GM12891 (cell line): ENCODE measurements at regions not wholly inside any gene's neighbourhood (a gene's known extent, or its start where the extent isn't known, plus 50 kb on each side); places are given as distances from the start of the nearest gene placed in this dataset.
"Not testable (repeated sequence)": the region's sequence is repeated elsewhere in the genome, so short reads cannot be mapped to it uniquely, and the experiment has no call there.

Source experiments
- DNase-seq: peaks from one replicate; pipeline ENCODE4 v3.0.0; 2011; ENCODE audit warnings: low spot score; ENCODE audit not compliant: insufficient read length
- FAIRE-seq: peaks from 2 replicates; lab custom pipeline; 2011; peaks lifted over from hg19 to GRCh38; lab: Jason Lieb, UNC
- PAX5 ChIP-seq: IDR thresholded peaks from 2 replicates; pipeline ENCODE4 v1.6.1; 2011; ENCODE audit warnings: low read length, moderate library complexity, mild to moderate bottlenecking; ENCODE audit not compliant: insufficient read depth, severe bottlenecking
- POLR2A ChIP-seq: IDR thresholded peaks from 2 replicates; pipeline ENCODE4 v1.6.1; 2011; ENCODE audit warnings: low read depth, low read length, control low read depth
- POLR2AphosphoS5 ChIP-seq: IDR thresholded peaks from 2 replicates; pipeline ENCODE4 v1.6.1; 2011; ENCODE audit warnings: low read depth, low read length, control low read depth
- POU2F2 ChIP-seq: IDR thresholded peaks from 2 replicates; pipeline ENCODE4 v1.6.1; 2011; ENCODE audit warnings: low read depth, mild to moderate bottlenecking, control low read depth, low read length, moderate library complexity
- SPI1 ChIP-seq: IDR thresholded peaks from 2 replicates; pipeline ENCODE4 v1.6.1; 2011; ENCODE audit warnings: low read depth, low read length, control low read depth
- TAF1 ChIP-seq: IDR thresholded peaks from 2 replicates; pipeline ENCODE4 v1.6.1; 2011; ENCODE audit warnings: low read depth, low read length, control low read depth

- FAIRE-seq (no peak), DNase-seq (no peak)
- TF ChIP-seq POLR2AphosphoS5 (no peak), POLR2A (no peak), TAF1 (no peak), PAX5 (no peak), SPI1 (no peak), POU2F2 (no peak)
Observed at GRCh38 chr12:83321971-83322370, 635.3 kb downstream of the TMTC2 start.

GRCh38 chr12:83320350-83320749 lies 633.6 kb downstream of the TMTC2 start:
- FAIRE-seq (no peak), DNase-seq (no peak)
- no peak for TF ChIP-seq SPI1

- FAIRE-seq, result no peak
- no peak for TF ChIP-seq POLR2A
- no peak for TF ChIP-seq SPI1
- no peak for TF ChIP-seq POU2F2
- no peak for TF ChIP-seq POLR2AphosphoS5
- TF ChIP-seq TAF1, result no peak
- no peak for TF ChIP-seq PAX5
- DNase-seq, result no peak
Observed at GRCh38 chr12:83318386-83319098, 631.8 kb downstream of the TMTC2 start.

GRCh38 chr12:83317595-83317994 lies 630.9 kb downstream of the TMTC2 start:
- TF ChIP-seq SPI1, result no peak
- TF ChIP-seq TAF1, result no peak
- TF ChIP-seq POU2F2, result no peak
- TF ChIP-seq POLR2A, result no peak
- no peak for TF ChIP-seq POLR2AphosphoS5
- TF ChIP-seq PAX5, result no peak
- FAIRE-seq, result no peak
- DNase-seq, result no peak

- FAIRE-seq (no peak), DNase-seq (no peak)
- TF ChIP-seq POLR2AphosphoS5, result no peak
- TF ChIP-seq SPI1, result no peak
- TF ChIP-seq TAF1, result no peak
- TF ChIP-seq PAX5, result no peak
- TF ChIP-seq POLR2A, result no peak
- no peak for TF ChIP-seq POU2F2
Observed at GRCh38 chr12:83313827-83314226, 627.1 kb downstream of the TMTC2 start.

GRCh38 chr12:83313322-83313721 lies 626.6 kb downstream of the TMTC2 start:
- DNase-seq (no peak), FAIRE-seq (no peak)
- TF ChIP-seq POLR2AphosphoS5 (no peak), PAX5 (no peak), POU2F2 (no peak), POLR2A (no peak), SPI1 (no peak), TAF1 (no peak)

- no peak for DNase-seq
- TF ChIP-seq TAF1, result no peak
- TF ChIP-seq POLR2AphosphoS5, result no peak
- TF ChIP-seq SPI1, result no peak
- TF ChIP-seq PAX5, result no peak
- no peak for TF ChIP-seq POLR2A
- no peak for TF ChIP-seq POU2F2
- FAIRE-seq, result no peak
Observed at GRCh38 chr12:83276904-83277303, 590.2 kb downstream of the TMTC2 start.

GRCh38 chr12:83271201-83271600 lies 584.5 kb downstream of the TMTC2 start:
- no peak for TF ChIP-seq POLR2A
- TF ChIP-seq POU2F2, result no peak
- TF ChIP-seq SPI1, result no peak
- TF ChIP-seq POLR2AphosphoS5, result no peak
- no peak for DNase-seq

GRCh38 chr12:83265808-83266207 lies 579.1 kb downstream of the TMTC2 start:
- FAIRE-seq (no peak), DNase-seq (no peak)
- TF ChIP-seq POU2F2, result no peak
- TF ChIP-seq TAF1, result no peak
- no peak for TF ChIP-seq PAX5
- TF ChIP-seq POLR2A, result no peak
- TF ChIP-seq SPI1, result no peak
- TF ChIP-seq POLR2AphosphoS5, result no peak

More at GRCh38 chr12:83271201-83271600, 584.5 kb downstream of the TMTC2 start:
- FAIRE-seq, result no peak

- DNase-seq, result no peak
- no peak for FAIRE-seq
Observed at GRCh38 chr12:83261998-83262397, 575.3 kb downstream of the TMTC2 start.

GRCh38 chr12:83260126-83260525 lies 573.4 kb downstream of the TMTC2 start:
- FAIRE-seq, DNase-seq: not testable (repeated sequence)

More at GRCh38 chr12:83261998-83262397, 575.3 kb downstream of the TMTC2 start:
- TF ChIP-seq PAX5, result no peak
- TF ChIP-seq POLR2A, result no peak
- TF ChIP-seq TAF1, result no peak
- no peak for TF ChIP-seq SPI1
- no peak for TF ChIP-seq POU2F2
- TF ChIP-seq POLR2AphosphoS5, result no peak
